Epithelial cell of proximal tubule (primary cell): ENCODE measurements at regions not wholly inside any gene's neighbourhood (a gene's known extent, or its start where the extent isn't known, plus 50 kb on each side); places are given as distances from the start of the nearest gene placed in this dataset.

Source experiments
- DNase-seq: peaks from one replicate; pipeline ENCODE4 v3.0.0-alpha.2; 2011; ENCODE audit warnings: low read depth
- H3K4me3 ChIP-seq: 2 replicates; pipeline ENCODE4 v1.5.1; 2011; ENCODE audit warnings: low read depth, mild to moderate bottlenecking, low read length
- TF ChIP-seq, protein P1 (sequence below): conservative IDR thresholded peaks from 2 replicates; pipeline ENCODE4 v1.5.1; 2012; ENCODE audit warnings: low read depth, mild to moderate bottlenecking, low read length

DNA sequence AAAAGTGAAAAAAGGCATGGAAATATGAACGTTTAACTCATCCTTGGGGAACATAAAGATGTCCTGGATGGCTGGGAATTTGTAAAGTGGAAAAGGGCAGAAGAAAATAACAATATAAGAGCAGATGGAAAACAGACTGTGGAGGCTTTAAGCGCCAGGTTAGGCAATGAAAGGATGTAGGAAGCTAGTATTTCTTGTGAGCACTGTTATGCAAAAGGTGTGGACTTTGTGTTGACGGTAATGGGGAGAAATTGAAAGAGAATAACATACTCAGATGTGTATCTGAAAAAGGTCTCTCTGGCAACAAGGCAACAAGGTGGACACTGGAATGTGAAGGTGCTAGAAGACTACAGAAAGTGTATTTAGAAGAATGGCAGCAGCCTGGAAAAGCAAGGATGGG lies 411.8 kb downstream of the PLPP3 start:
- TF ChIP-seq, protein P1, sequence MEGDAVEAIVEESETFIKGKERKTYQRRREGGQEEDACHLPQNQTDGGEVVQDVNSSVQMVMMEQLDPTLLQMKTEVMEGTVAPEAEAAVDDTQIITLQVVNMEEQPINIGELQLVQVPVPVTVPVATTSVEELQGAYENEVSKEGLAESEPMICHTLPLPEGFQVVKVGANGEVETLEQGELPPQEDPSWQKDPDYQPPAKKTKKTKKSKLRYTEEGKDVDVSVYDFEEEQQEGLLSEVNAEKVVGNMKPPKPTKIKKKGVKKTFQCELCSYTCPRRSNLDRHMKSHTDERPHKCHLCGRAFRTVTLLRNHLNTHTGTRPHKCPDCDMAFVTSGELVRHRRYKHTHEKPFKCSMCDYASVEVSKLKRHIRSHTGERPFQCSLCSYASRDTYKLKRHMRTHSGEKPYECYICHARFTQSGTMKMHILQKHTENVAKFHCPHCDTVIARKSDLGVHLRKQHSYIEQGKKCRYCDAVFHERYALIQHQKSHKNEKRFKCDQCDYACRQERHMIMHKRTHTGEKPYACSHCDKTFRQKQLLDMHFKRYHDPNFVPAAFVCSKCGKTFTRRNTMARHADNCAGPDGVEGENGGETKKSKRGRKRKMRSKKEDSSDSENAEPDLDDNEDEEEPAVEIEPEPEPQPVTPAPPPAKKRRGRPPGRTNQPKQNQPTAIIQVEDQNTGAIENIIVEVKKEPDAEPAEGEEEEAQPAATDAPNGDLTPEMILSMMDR: no peak

DNA sequence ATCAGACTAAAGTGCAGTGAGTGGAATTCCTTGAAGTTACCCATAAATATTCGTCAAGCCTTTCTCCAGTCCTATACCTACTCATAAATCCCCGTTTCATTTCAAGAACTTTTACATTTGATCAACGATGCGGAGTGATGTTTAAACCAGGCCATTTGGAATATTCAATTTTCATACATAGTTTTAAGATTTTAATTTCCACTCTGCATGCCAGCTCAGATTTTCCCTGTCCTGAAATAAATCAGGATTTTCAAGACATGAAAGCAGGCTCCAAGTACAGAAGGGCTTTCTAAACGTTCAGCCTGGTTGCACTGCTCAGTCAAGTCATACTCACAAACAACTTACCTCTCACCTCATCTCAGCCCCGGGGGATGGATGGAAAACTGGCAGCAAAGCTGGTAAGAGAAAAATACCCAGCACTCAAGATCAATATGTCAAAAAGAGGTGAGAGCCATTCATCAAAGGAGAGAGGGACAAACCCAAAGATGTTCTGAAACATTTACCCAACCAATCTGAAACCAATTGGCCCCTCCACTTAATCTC lies 418.5 kb downstream of the PLPP3 start:
- no peak overlapping the region for H3K4me3 ChIP-seq
- TF ChIP-seq, protein P1: no peak
- no peak for DNase-seq

More for the DNA sequence above, 411.8 kb downstream of the PLPP3 start:
- no peak for DNase-seq
- no peak overlapping the region for H3K4me3 ChIP-seq

DNA sequence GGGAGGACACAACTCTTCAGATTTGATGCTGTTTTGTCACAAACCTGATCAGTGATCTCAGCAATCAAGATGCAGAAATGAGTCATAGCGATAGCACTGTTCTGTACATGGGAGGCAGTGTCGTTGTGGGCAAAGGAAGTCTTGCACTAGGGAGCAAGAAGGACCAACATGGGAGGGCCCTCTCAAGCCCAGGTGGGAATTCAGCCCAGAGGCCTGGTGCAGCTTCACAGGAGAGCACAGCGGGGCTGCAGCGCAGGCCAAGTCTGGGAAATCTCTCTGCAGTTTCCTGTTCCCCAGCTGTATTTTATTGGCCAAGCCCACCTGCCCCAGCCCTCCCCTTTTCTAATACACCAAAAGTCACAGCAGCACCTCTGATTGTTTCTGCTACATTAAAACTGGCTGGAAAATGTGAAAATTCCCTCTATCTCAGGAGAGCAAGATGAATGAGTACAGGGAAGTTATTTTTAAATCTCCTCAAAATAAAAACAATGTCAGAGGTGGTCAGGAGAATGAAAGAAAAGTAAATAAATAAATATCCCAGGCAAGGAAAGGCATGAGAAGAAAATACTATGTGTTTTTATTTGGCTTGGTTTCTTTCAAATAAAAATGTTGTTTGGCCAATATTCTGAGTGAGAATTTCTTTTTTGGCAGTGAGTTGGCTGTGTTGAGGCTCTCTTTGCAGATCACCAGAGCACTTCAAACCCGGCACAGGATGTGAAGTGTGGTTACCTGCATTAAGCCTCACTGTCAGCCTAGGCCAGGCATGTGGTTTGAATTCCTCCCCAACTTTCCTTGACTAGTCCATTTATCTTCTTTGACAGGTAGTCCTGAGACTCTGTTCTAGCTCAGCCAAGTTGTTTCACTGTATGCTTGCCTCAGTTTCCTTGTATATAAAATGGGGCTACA lies 422.1 kb downstream of the PLPP3 start:
- DNase-seq: no peak
- TF ChIP-seq, protein P1: no peak

DNA sequence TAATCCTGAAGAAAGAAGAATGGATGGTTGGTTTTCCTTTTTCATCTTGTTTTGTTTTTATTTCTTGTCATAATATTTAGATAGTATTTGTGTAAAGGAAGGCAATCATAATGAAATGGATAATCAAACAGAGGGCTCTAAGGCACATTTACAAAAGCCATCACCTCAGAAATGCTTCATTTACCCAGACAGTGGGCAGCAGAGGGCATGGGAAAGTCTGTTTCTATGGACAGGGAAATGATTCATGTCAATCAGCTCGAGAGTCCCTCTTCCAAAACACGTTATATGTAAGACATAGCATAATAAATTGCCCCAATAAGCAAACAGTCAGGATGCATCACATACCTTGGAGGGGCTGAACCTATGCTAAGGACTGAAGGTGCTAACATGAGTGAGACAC lies 426.1 kb downstream of the PLPP3 start:
- DNase-seq: no peak
- TF ChIP-seq, protein P1: no peak
- H3K4me3 ChIP-seq: no peak overlapping the region

More for the DNA sequence above, 422.1 kb downstream of the PLPP3 start:
- no peak overlapping the region for H3K4me3 ChIP-seq

DNA sequence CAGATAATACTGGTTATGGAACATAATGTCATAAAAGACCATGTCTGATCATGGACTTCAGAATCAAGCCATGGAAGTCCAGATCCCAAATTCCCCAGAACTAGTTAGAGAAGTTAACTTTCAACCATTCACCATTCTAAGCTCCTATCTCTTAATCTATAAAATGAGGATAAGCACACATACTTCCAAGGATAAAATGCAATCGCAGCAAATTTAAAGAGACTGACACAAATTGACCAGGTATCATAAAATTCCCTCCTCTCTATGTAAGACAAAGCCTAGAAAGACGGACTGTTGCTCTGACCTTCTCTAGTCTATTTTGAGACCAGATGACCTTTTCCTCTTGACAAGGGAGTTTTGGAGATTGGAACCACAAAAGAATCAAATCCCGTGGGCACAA lies 426.7 kb downstream of the PLPP3 start:
- H3K4me3 ChIP-seq: no peak overlapping the region
- DNase-seq: no peak
- TF ChIP-seq, protein P1: no peak

DNA sequence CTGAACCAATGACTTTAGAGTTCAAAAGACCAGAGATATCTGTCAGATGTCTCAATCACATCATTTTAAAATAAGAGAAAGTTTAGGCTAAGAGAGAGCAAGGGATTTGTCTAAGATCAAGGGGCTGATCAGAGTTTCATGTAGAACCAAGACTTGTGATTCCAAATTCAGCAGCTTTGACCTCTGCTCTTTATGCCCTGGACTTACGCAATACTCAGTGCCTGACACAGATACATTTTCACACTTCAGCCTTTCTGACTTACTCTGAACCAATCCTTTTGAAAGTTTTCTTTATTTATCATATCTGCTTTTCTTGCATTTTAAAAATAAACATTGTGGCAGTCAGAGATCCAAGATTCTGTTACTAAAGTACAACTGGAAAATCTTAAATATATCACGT lies 428.0 kb downstream of the PLPP3 start:
- no peak for DNase-seq
- no peak overlapping the region for H3K4me3 ChIP-seq
- TF ChIP-seq, protein P1: no peak
